OCI-LY7 (cell line): ENCODE measurements at regions not wholly inside any gene's neighbourhood (a gene's known extent, or its start where the extent isn't known, plus 50 kb on each side); places are given as distances from the start of the nearest gene placed in this dataset.

Experiments
- EZH2phosphoT487 ChIP-seq: fragments of 200-600 bp; sonication (generic); IDR thresholded peaks from 2 replicates; pipeline ENCODE4 v1.6.1; 2018; ENCODE audit warnings: low read depth, borderline replicate concordance, mild to moderate bottlenecking, mixed run types, antibody characterized with exemption, low read length, moderate library complexity, mixed read lengths
- TF ChIP-seq, protein P1 (sequence below): fragments of 200-600 bp; sonication (generic); conservative IDR thresholded peaks from 2 replicates; pipeline ENCODE4 v1.5.1; 2014; ENCODE audit warnings: mild to moderate bottlenecking, antibody characterized with exemption, low read length, moderate library complexity, mixed read lengths

DNA sequence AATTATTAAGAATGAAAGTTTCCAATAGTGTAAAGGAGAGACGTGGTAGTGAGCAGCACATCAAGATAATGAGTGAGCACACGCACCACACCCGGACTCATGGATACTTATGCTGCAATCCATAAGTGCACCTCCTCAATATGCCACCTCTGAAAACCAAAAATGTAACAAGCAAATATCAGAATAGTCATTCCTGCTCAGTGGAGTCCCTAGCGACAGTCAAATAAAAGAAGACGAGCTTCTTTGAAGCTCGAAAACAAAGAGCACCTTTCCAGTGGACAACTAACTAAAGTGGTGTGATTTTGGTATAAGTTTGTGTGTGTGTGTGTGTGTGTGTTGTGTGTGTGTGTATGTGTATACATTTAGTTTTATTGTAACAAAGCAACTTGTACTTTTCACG lies 241.3 kb downstream of the DEPDC1B start:
- TF ChIP-seq, protein P1, sequence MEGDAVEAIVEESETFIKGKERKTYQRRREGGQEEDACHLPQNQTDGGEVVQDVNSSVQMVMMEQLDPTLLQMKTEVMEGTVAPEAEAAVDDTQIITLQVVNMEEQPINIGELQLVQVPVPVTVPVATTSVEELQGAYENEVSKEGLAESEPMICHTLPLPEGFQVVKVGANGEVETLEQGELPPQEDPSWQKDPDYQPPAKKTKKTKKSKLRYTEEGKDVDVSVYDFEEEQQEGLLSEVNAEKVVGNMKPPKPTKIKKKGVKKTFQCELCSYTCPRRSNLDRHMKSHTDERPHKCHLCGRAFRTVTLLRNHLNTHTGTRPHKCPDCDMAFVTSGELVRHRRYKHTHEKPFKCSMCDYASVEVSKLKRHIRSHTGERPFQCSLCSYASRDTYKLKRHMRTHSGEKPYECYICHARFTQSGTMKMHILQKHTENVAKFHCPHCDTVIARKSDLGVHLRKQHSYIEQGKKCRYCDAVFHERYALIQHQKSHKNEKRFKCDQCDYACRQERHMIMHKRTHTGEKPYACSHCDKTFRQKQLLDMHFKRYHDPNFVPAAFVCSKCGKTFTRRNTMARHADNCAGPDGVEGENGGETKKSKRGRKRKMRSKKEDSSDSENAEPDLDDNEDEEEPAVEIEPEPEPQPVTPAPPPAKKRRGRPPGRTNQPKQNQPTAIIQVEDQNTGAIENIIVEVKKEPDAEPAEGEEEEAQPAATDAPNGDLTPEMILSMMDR: no peak
- TF ChIP-seq EZH2phosphoT487: no peak
